Heart left ventricle (tissue), 13 donors: ENCODE measurements at regions not wholly inside any gene's neighbourhood (a gene's known extent, or its start where the extent isn't known, plus 50 kb on each side); places are given as distances from the start of the nearest gene placed in this dataset.

Source experiments
- CTCF ChIP-seq, 12 donors: fragments of 200-600 bp; sonication (generic) in 4 of 12; IDR thresholded peaks; one replicate each; pipeline versions ENCODE4 v1.5.0 to v1.8.0; 2018 to 2022; ENCODE audit warnings: antibody characterized with exemption in 12 of 12, mild to moderate bottlenecking in 5 of 12
- POLR2A ChIP-seq, 2 donors: fragments of 450-650 bp; IDR thresholded peaks; one replicate each; pipeline ENCODE4 v1.6.1; 2017; ENCODE audit warnings: antibody characterized with exemption in 2 of 2, mild to moderate bottlenecking in 2 of 2, moderate library complexity in 2 of 2
- donor health status: ischemic (EF 13 %, LVEDD 7.1; RV severe dilation, severe dysfunction).
- donor health status: DM: no; HTN: yes; CAD: no.
- donor health status: DM: no; HTN: no; CAD: no.
- donor health status: ischemic (EF 25% LVEDD 6.9; RV normal size, moderate dysfunction).
- donor health status: ischemic (EF 25% LVEDD 5.7; RV mildly dilated, moderate dysfunction).
- donor health status: ischemic (EF 35%, LVEDD 5.7; RV mildly dilated, moderate dysfunction).
- donor health status: nonischemic (EF 11% LVEDD 7.7; RV severe dilation, severe dysfunction).
- donor health status: DM: yes; HTN: yes; CAD: no.
- donor health status: PGD.
- donor health status: ischemic (EF 29% LVEDD 5.4; RV normal size, mild dysfunction).
- donor health status: nonischemic (EF 23%, LVEDD 6.1; RV moderate dilation, normal function).

GRCh38 chr2:122029945-122030344 lies 274.5 kb downstream of the TSN start:
- TF ChIP-seq CTCF (IDR thresholded peaks at IDR 0.05): no peak
- no peak for TF ChIP-seq POLR2A (IDR thresholded peaks at IDR 0.05)
